ENCODE measurements at regions not wholly inside any gene's neighbourhood (a gene's known extent, or its start where the extent isn't known, plus 50 kb on each side); places are given as distances from the start of the nearest gene placed in this dataset.
"Not testable (repeated sequence)": the region's sequence is repeated elsewhere in the genome, so short reads cannot be mapped to it uniquely, and the experiment has no call there.

- DNase-seq, result no peak
Observed at GRCh38 chr4:31803526-31804195, 1083.5 kb downstream of the PCDH7 start.

GRCh38 chr4:31807036-31807435, 1086.9 kb downstream of the PCDH7 start:
- no peak for DNase-seq

GRCh38 chr4:31844350-31844749, 1124.2 kb downstream of the PCDH7 start:
- no peak for DNase-seq

- no peak for DNase-seq
Observed at GRCh38 chr4:31851946-31852345, 1131.8 kb downstream of the PCDH7 start.

GRCh38 chr4:31877429-31877828, 1157.3 kb downstream of the PCDH7 start:
- DNase-seq, result no peak

GRCh38 chr4:31880837-31881236, 1160.7 kb downstream of the PCDH7 start:
- DNase-seq, result not testable (repeated sequence)

GRCh38 chr4:31896349-31896748, 1176.2 kb downstream of the PCDH7 start:
- DNase-seq, result no peak

GRCh38 chr4:31905363-31905762, 1185.2 kb downstream of the PCDH7 start:
- DNase-seq, result no peak

GRCh38 chr4:31908261-31908660, 1188.1 kb downstream of the PCDH7 start:
- no peak for DNase-seq

GRCh38 chr4:31917334-31917733, 1197.2 kb downstream of the PCDH7 start:
- DNase-seq, result no peak

GRCh38 chr4:31918891-31919290, 1198.7 kb downstream of the PCDH7 start:
- no peak for DNase-seq

GRCh38 chr4:31923634-31924033, 1203.5 kb downstream of the PCDH7 start:
- DNase-seq, result no peak

GRCh38 chr4:31929676-31930345, 1209.6 kb downstream of the PCDH7 start:
- DNase-seq, result no peak

- no peak for DNase-seq
Observed at GRCh38 chr4:31946456-31946855, 1226.3 kb downstream of the PCDH7 start.

GRCh38 chr4:31947101-31947500, 1226.9 kb downstream of the PCDH7 start:
- DNase-seq, result no peak

GRCh38 chr4:31949045-31949444, 1228.9 kb downstream of the PCDH7 start:
- DNase-seq, result no peak

- DNase-seq, result no peak
Observed at GRCh38 chr4:31955346-31955745, 1235.2 kb downstream of the PCDH7 start.

- DNase-seq, result no peak
Observed at GRCh38 chr4:31959972-31960371, 1239.8 kb downstream of the PCDH7 start.

GRCh38 chr4:31964685-31965084, 1244.5 kb downstream of the PCDH7 start:
- no peak for DNase-seq

GRCh38 chr4:31968842-31969241, 1248.7 kb downstream of the PCDH7 start:
- DNase-seq, result no peak

- DNase-seq, result no peak
Observed at GRCh38 chr4:31974490-31975002, 1254.4 kb downstream of the PCDH7 start.

GRCh38 chr4:31979988-31980387, 1259.8 kb downstream of the PCDH7 start:
- no peak for DNase-seq

GRCh38 chr4:31983246-31983645, 1263.1 kb downstream of the PCDH7 start:
- no peak for DNase-seq

GRCh38 chr4:31983677-31984076, 1263.5 kb downstream of the PCDH7 start:
- no peak for DNase-seq

GRCh38 chr4:31984872-31985271, 1264.7 kb downstream of the PCDH7 start:
- no peak for DNase-seq
